GM12874 (cell line): ENCODE measurements at regions not wholly inside any gene's neighbourhood (a gene's known extent, or its start where the extent isn't known, plus 50 kb on each side); places are given as distances from the start of the nearest gene placed in this dataset.

ENCODE experiments used
- TF ChIP-seq, protein P1 (sequence below): IDR thresholded peaks from 2 replicates; pipeline ENCODE4 v1.5.1; 2011; ENCODE audit warnings: low read depth, mild to moderate bottlenecking, control low read depth, low read length, moderate library complexity; ENCODE audit not compliant: insufficient read depth

- TF ChIP-seq, protein P1, sequence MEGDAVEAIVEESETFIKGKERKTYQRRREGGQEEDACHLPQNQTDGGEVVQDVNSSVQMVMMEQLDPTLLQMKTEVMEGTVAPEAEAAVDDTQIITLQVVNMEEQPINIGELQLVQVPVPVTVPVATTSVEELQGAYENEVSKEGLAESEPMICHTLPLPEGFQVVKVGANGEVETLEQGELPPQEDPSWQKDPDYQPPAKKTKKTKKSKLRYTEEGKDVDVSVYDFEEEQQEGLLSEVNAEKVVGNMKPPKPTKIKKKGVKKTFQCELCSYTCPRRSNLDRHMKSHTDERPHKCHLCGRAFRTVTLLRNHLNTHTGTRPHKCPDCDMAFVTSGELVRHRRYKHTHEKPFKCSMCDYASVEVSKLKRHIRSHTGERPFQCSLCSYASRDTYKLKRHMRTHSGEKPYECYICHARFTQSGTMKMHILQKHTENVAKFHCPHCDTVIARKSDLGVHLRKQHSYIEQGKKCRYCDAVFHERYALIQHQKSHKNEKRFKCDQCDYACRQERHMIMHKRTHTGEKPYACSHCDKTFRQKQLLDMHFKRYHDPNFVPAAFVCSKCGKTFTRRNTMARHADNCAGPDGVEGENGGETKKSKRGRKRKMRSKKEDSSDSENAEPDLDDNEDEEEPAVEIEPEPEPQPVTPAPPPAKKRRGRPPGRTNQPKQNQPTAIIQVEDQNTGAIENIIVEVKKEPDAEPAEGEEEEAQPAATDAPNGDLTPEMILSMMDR = no peak
Observed at GRCh38 chr10:113259576-113260226, 293.2 kb upstream of the HABP2 start.

DNA sequence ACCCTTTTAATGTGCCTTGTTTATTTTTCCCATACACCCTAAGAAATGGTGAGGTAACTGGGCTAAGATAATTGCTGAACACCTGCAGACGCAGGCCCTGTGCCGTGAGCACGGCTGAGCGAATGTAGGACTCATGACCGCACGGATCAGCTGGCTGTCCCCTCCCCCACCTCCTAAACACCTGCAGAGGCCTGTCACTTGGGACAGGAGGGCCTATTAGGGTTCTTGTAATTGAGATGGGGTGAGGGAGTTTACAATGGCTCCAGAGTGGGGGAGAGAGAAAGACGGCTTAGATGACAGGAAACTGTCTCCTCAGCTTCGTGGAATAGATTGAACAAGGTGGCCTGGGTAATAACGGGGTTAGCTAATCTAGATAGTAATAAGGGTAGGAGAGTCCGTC, 291.7 kb upstream of the HABP2 start:
- TF ChIP-seq, protein P1 = no peak

DNA sequence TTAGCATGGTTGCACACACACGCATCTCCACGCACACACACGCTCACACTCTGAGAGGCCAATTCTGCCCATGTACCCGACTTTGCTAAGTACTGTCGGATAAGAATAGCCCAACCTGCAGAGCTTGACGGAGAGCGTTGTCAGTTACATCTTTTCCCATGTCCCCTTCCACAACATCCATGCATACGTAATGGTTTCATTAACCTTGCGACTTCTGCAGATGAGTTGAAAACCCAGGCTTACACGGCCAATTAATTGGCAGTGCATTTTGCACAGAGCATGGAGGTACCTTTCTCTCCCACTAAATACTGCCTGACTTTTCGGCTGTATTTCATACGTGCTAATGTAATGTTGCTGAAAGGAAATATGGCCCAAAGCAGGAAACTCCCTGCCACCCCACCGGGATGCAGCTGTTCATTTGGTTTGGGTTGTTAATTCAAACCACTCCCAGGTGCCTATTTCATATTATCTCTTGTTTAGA, 291.2 kb upstream of the HABP2 start:
- TF ChIP-seq, protein P1 = no peak

- TF ChIP-seq, protein P1 = no peak
Observed at GRCh38 chr10:113263056-113263455, 289.8 kb upstream of the HABP2 start.

DNA sequence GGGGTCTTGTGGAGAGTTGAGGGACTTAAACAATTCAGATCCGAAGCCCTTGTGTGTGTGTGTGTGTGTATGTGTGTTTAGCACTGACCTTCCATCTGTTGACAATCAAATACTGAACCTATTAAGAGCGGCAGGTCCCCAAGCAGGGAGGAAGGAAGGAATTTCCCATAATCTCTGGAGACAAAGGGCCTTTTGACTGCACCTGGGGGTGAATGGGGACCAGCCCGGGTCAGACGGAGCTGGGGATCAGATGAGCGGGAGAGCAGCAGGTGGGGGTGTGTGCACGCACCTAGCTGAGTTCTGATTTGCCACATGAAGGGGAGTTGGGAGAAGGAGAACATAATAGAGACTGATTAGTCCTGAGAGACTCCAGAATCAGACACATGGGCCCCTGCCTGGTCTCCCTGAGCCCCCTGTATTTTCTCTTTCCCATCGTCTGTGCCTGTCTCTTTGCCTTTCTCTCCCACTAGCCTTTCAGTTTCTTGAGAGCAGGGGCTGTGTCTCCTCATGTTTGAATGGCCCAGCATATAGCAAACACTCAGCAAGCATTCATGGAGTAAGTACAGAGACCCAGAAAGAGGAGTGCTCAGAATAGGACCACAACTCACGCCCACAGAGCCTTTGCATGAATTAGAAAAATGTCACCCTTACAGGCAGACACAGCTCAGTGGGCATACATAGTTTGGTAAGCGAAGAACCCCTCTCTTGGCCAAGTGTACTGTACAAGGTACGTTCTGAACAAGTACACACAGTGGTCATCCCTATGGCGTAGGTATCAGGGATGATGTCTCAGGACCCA, 288.3 kb upstream of the HABP2 start:
- TF ChIP-seq, protein P1 = no peak

GRCh38 chr10:113266147-113266546, 286.7 kb upstream of the HABP2 start:
- TF ChIP-seq, protein P1 = no peak
